ENCODE measurements at regions not wholly inside any gene's neighbourhood (a gene's known extent, or its start where the extent isn't known, plus 50 kb on each side); places are given as distances from the start of the nearest gene placed in this dataset.

DNA sequence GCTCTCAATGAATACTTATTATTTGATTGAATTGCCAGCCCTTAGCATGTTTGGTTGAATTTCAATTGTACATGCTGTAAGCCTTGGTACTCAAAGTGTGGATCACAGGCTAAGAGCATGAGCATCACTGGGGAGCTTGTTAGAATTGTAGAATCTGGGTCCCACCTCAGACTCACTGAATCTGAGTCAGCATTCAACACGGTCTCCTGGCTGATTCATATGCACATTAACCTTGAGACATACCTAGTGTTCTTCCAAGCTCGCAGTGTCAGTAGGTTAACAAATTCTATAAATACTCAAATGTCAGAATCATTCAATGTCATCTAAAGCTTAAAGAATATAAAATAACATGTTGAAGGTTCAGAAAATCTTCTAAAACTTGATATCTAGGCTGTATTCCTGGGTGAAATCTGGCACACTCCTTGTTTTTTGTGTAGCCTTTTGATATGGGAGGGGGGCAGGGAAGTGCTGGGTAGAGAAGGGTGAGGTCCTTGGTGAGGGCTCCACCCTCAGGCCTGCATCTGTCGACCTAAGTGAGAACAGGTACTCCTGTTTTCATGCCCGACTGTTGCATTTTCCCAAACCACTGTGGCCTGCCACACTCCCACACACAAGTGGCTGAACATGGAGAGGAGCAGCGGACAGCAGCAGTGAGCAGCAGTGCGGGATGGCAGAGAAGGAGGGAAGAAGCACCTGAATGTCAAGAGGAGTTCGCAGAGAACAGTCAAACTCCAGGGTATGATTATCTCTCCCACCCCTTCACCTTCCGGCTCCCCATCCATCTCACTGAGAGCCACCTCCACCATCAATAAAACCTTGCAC is 529.6 kb upstream of the IGFBP7 start:
- Histone ChIP-seq H3K27me3 (ENCODE audit: control insufficient read depth, insufficient read depth, low read length) (no peaks in the 10 kb centered on the region), H3K9ac (ENCODE audit: low read length) (no peak overlapping the region), H3K9me3 (ENCODE audit: control insufficient read depth, low read length) (no peaks in the 10 kb centered on the region), H3K4me3 (ENCODE audit: low read length) (no peak overlapping the region), H3K36me3 (ENCODE audit: control insufficient read depth, insufficient read depth, low read length) (no peaks in the 10 kb centered on the region), H3K4me1 (ENCODE audit: control insufficient read depth, insufficient read depth, low read length) (no peaks in the 10 kb centered on the region)

DNA sequence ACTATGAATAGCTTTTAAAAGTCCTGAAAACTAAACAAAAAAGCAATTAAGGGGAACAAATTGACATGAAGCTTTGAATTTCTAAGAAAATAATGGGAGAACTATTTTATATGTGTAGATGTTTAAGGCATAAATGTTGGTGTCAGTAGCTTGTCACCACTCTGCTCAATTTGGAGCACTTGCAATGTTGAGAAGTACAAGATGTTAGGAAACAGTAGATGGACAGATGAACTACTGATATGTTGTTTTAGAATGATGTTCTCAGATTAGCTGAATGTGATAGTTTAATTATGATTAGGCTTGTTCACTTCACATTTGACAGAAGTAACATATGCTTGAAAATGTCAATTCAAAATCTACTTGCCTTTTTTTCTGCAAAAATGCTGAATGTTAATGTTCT is 525.7 kb upstream of the IGFBP7 start:
- H3K4me1 ChIP-seq (ENCODE audit: control insufficient read depth, insufficient read depth, low read length), result no peaks in the 10 kb centered on the region
- no peaks in the 10 kb centered on the region for H3K36me3 ChIP-seq (ENCODE audit: control insufficient read depth, insufficient read depth, low read length)
- H3K27me3 ChIP-seq (ENCODE audit: control insufficient read depth, insufficient read depth, low read length), result no peaks in the 10 kb centered on the region
- no peak overlapping the region for H3K4me3 ChIP-seq (ENCODE audit: low read length)
- H3K9me3 ChIP-seq (ENCODE audit: control insufficient read depth, low read length), result no peaks in the 10 kb centered on the region
- H3K9ac ChIP-seq (ENCODE audit: low read length), result no peak overlapping the region

GRCh38 chr4:57633212-57633859 is 523.2 kb upstream of the IGFBP7 start:
- Histone ChIP-seq H3K9ac (ENCODE audit: low read length) (no peak overlapping the region), H3K27me3 (ENCODE audit: control insufficient read depth, insufficient read depth, low read length) (no peaks in the 10 kb centered on the region), H3K9me3 (ENCODE audit: control insufficient read depth, low read length) (no peaks in the 10 kb centered on the region), H3K4me3 (ENCODE audit: low read length) (no peak overlapping the region), H3K4me1 (ENCODE audit: control insufficient read depth, insufficient read depth, low read length) (no peaks in the 10 kb centered on the region), H3K36me3 (ENCODE audit: control insufficient read depth, insufficient read depth, low read length) (no peaks in the 10 kb centered on the region)

DNA sequence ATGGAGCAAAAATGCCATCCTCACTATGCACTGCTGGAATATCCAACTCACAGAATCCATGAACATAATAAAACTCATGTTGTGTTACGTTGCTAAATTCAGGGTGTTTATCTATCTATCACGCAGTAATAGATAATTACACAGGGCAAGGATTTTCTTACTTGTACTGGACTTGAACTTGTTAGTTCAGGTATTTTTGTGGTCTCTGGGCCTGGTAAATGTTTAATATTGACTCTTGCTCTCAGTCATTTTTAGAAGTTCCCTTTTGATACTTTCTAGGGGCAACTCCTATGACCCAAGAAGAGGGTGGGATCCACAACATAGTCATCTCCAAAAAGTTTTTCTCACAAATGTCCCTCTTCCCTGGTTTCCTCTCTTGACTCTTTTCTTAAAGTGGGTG is 522.4 kb upstream of the IGFBP7 start:
- H3K9ac ChIP-seq (ENCODE audit: low read length), result no peak overlapping the region
- H3K27me3 ChIP-seq (ENCODE audit: control insufficient read depth, insufficient read depth, low read length), result no peaks in the 10 kb centered on the region
- no peaks in the 10 kb centered on the region for H3K9me3 ChIP-seq (ENCODE audit: control insufficient read depth, low read length)
- no peak overlapping the region for H3K4me3 ChIP-seq (ENCODE audit: low read length)
- no peaks in the 10 kb centered on the region for H3K4me1 ChIP-seq (ENCODE audit: control insufficient read depth, insufficient read depth, low read length)
- H3K36me3 ChIP-seq (ENCODE audit: control insufficient read depth, insufficient read depth, low read length), result no peaks in the 10 kb centered on the region

- Histone ChIP-seq H3K9me3 (ENCODE audit: control insufficient read depth, low read length) (no peaks in the 10 kb centered on the region), H3K27me3 (ENCODE audit: control insufficient read depth, insufficient read depth, low read length) (no peaks in the 10 kb centered on the region), H3K4me1 (ENCODE audit: control insufficient read depth, insufficient read depth, low read length) (no peaks in the 10 kb centered on the region), H3K4me3 (ENCODE audit: low read length) (no peak overlapping the region), H3K36me3 (ENCODE audit: control insufficient read depth, insufficient read depth, low read length) (no peaks in the 10 kb centered on the region), H3K9ac (ENCODE audit: low read length) (no peak overlapping the region)
Observed at GRCh38 chr4:57631147-57631546, 521.0 kb upstream of the IGFBP7 start.

DNA sequence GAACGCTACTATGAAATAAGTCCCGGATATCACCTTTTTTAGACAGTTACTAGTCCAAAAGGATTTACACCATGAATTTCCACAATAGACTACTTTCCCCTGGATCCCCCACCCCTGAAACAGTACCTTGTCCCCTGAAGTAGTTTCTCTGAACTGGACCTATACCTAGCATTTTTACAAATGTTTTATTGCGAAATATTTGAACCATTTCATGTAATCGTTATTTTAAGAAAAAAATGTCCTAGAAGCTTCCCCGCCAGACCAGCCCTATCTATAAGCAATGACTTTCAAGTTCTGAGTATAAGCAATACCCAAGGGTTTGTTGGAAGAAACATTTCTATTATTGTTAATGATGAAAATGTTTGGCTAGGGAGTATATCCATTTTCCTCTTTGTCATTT is 517.8 kb upstream of the IGFBP7 start:
- Histone ChIP-seq H3K9me3 (ENCODE audit: control insufficient read depth, low read length) (no peaks in the 10 kb centered on the region), H3K27me3 (ENCODE audit: control insufficient read depth, insufficient read depth, low read length) (no peaks in the 10 kb centered on the region), H3K36me3 (ENCODE audit: control insufficient read depth, insufficient read depth, low read length) (no peaks in the 10 kb centered on the region), H3K4me3 (ENCODE audit: low read length) (no peak overlapping the region), H3K9ac (ENCODE audit: low read length) (no peak overlapping the region), H3K4me1 (ENCODE audit: control insufficient read depth, insufficient read depth, low read length) (no peaks in the 10 kb centered on the region)

DNA sequence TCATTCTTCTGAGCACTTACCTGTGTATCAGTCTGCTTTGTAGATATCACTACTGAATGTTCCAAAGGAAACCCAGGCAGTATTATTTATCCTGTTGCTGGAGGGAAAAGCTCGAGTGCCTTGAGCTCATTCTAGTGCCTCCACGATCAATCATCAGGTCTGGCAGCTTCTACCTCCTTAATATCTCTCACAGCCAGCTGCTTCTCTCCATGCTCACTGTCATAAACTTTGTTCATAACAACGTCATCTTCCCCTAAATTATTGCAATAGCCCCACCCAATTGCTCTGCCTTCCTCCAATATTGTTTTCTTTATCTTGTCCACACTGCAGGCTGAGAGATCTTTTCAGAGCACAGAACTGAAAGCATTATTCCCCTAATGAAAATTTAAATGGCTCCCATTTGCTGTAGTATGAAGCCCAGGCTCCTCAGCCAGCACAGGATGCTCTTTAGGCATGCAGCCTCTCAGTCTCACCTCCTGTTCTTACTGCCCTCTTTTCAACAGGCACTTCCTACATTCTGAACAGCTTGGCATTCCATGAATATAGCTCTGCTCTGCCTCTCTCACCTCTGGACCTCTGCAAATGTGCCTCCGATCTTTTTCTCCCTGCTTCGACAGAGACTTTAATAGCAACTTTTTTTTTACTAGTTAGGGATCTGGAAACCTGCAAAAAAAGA is 504.2 kb upstream of the IGFBP7 start:
- Histone ChIP-seq H3K36me3 (ENCODE audit: control insufficient read depth, insufficient read depth, low read length) (no peaks in the 10 kb centered on the region), H3K27me3 (ENCODE audit: control insufficient read depth, insufficient read depth, low read length) (no peaks in the 10 kb centered on the region), H3K9ac (ENCODE audit: low read length) (no peak overlapping the region), H3K9me3 (ENCODE audit: control insufficient read depth, low read length) (no peaks in the 10 kb centered on the region), H3K4me1 (ENCODE audit: control insufficient read depth, insufficient read depth, low read length) (no peaks in the 10 kb centered on the region), H3K4me3 (ENCODE audit: low read length) (no peak overlapping the region)

- Histone ChIP-seq H3K4me3 (ENCODE audit: low read length) (no peak overlapping the region), H3K9me3 (ENCODE audit: control insufficient read depth, low read length) (no peaks in the 10 kb centered on the region), H3K9ac (ENCODE audit: low read length) (no peak overlapping the region), H3K27me3 (ENCODE audit: control insufficient read depth, insufficient read depth, low read length) (no peaks in the 10 kb centered on the region), H3K4me1 (ENCODE audit: control insufficient read depth, insufficient read depth, low read length) (no peaks in the 10 kb centered on the region), H3K36me3 (ENCODE audit: control insufficient read depth, insufficient read depth, low read length) (no peaks in the 10 kb centered on the region)
Observed at GRCh38 chr4:57612279-57612678, 502.1 kb upstream of the IGFBP7 start.

DNA sequence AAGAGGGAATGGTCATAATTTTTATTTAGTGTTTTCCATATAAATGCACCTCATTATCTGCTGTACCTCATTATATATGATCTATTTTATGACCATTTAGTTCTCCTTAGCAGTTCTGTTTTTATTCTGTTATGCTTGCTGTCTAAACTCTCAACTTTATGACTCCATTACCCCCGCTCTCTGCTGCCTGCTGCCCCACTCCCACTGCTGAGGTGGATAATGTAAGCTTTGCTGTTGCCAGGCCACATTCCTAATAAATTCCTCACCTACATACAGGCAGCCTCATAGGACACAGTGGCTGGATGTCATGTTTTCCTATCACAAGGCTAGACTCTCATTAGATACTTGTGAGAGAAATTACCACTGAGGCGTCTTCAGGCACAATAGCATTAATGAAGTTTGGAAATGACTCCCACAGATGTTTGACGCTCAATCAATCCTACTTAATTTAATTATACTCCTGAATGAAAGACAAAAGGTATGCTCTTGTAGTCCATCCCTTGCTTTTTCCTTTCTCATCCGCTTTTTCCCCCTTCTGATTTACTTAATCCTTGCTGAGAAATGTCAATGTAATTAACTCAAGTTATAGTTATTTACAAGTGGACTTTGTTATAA is 497.5 kb upstream of the IGFBP7 start:
- Histone ChIP-seq H3K9me3 (ENCODE audit: control insufficient read depth, low read length) (no peaks in the 10 kb centered on the region), H3K36me3 (ENCODE audit: control insufficient read depth, insufficient read depth, low read length) (no peaks in the 10 kb centered on the region), H3K4me3 (ENCODE audit: low read length) (no peak overlapping the region), H3K4me1 (ENCODE audit: control insufficient read depth, insufficient read depth, low read length) (no peaks in the 10 kb centered on the region), H3K9ac (ENCODE audit: low read length) (no peak overlapping the region), H3K27me3 (ENCODE audit: control insufficient read depth, insufficient read depth, low read length) (no peaks in the 10 kb centered on the region)

DNA sequence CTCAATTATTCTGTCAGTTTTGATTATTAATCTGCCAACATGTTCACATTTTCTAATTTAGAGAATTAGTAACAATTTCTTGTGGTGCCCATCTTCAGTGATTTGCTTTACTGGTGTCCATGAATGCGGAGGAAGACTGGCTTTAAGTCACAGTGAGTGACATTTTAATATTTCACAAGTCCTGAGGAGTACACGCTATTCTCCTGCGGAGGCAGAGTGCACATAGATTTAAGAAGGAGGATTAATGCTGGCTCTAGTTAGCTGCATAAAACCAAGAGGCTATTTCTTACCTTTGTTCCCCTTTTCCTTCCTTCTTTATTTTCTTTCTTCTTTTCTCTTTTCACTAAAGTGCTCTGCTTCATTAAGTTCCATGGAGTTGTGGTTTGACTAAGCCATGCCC is 495.2 kb upstream of the IGFBP7 start:
- Histone ChIP-seq H3K9ac (ENCODE audit: low read length) (no peak overlapping the region), H3K9me3 (ENCODE audit: control insufficient read depth, low read length) (no peaks in the 10 kb centered on the region), H3K36me3 (ENCODE audit: control insufficient read depth, insufficient read depth, low read length) (no peaks in the 10 kb centered on the region), H3K27me3 (ENCODE audit: control insufficient read depth, insufficient read depth, low read length) (no peaks in the 10 kb centered on the region), H3K4me1 (ENCODE audit: control insufficient read depth, insufficient read depth, low read length) (no peaks in the 10 kb centered on the region), H3K4me3 (ENCODE audit: low read length) (no peak overlapping the region)

DNA sequence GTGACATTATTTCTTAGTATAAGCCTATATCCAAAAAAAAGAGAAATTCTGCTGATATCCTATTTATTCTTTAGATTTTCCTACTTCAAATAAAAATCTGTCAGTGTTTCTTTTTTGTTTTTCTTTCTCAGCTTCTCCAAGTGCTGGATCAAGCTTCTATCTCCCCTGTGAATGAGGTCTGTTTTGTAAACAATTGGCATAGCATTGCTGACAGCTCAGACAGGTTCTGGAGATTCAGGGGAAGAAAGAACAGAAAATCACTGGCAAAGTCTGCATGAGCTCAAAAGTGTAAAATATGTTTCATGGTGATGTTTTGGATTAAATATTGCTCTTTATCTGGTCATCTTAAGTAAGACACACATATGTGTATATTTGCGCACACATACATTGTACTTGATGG is 492.0 kb upstream of the IGFBP7 start:
- H3K9me3 ChIP-seq (ENCODE audit: control insufficient read depth, low read length), result no peaks in the 10 kb centered on the region
- H3K27me3 ChIP-seq (ENCODE audit: control insufficient read depth, insufficient read depth, low read length), result no peaks in the 10 kb centered on the region
- no peaks in the 10 kb centered on the region for H3K36me3 ChIP-seq (ENCODE audit: control insufficient read depth, insufficient read depth, low read length)
- H3K4me3 ChIP-seq (ENCODE audit: low read length), result no peak overlapping the region
- no peak overlapping the region for H3K9ac ChIP-seq (ENCODE audit: low read length)
- H3K4me1 ChIP-seq (ENCODE audit: control insufficient read depth, insufficient read depth, low read length), result no peaks in the 10 kb centered on the region

DNA sequence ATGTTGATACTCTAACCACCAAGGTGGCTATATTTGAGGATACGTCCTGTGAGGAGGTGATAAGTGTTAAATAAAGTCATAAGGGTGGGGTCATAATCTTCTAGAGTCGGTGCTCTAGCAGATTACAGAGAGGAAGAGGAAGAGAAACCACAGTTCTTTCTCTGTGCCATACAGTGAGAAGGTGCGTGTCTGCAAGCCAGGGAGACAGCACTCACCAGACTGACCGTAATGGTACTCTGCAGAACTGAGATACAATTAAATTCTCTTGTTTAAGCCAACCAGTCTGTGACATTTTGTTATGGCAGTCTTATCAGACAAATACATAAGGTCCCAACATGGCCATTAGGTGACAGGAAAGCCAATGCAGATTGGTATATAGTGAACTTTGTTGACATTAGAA is 480.9 kb upstream of the IGFBP7 start:
- Histone ChIP-seq H3K9me3 (ENCODE audit: control insufficient read depth, low read length) (no peaks in the 10 kb centered on the region), H3K4me1 (ENCODE audit: control insufficient read depth, insufficient read depth, low read length) (no peaks in the 10 kb centered on the region), H3K4me3 (ENCODE audit: low read length) (no peak overlapping the region), H3K9ac (ENCODE audit: low read length) (no peak overlapping the region), H3K27me3 (ENCODE audit: control insufficient read depth, insufficient read depth, low read length) (no peaks in the 10 kb centered on the region), H3K36me3 (ENCODE audit: control insufficient read depth, insufficient read depth, low read length) (no peaks in the 10 kb centered on the region)
